ENCODE measurements at regions not wholly inside any gene's neighbourhood (a gene's known extent, or its start where the extent isn't known, plus 50 kb on each side); places are given as distances from the start of the nearest gene placed in this dataset.
"Not testable (repeated sequence)": the region's sequence is repeated elsewhere in the genome, so short reads cannot be mapped to it uniquely, and the experiment has no call there.

DNA sequence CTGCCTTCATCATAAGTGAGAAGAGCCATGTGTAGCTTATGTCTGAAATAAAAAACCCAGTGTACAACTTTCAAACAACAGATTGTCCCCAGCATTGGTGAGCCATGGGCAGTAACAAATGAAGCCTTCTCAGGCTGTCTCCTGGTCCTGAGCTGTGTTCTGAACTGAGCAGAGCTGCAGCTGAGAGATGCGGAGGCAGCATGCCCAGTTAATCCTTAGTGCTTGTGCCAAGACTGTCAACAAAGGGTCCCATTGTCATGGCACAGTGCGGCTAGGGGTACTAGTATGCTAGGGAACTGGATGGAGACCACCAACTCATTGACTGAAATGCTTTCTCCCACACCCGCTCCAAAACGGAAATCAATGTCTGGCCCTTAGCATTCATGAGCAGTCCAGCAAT is 154.3 kb downstream of the RMST start:
- DNase-seq = no peak

DNA sequence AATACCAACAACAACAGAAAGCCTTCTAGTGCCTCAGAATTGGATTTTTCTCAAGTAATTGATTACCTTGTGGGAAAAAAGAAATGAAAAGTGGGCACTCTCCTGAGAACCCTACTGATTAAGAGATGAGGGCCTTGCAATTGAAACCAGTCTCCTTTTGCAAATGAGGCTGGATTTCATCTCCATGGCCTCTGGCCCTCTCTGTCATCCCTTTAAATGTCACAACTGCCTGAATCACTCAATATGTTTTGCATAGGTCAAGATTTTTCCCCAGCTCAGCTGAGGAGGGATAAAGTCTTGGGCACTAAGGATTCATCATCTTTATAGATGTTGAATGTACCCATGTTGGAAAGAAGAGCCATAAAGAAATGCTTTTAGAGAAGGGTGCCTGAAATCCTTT is 166.4 kb downstream of the RMST start:
- no peak for DNase-seq

DNA sequence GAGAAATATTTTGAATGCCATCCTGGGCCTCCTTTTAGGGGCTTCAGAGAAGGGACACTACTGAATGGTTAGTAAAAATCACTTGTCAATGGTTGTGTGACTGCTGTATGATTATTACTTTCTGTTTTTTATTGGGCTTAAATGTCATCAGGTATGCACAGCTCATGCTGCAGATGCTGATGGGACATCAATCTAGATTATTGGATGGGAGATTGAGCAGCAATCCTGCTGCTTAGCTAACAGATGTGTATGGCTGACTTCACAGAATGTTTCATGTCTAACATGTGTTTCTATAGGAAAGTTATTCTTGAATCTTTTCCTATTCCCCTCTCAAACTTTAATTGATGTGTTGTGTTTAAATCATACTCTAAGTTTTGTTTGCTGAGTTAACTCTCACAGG is 166.8 kb downstream of the RMST start:
- DNase-seq = no peak

DNA sequence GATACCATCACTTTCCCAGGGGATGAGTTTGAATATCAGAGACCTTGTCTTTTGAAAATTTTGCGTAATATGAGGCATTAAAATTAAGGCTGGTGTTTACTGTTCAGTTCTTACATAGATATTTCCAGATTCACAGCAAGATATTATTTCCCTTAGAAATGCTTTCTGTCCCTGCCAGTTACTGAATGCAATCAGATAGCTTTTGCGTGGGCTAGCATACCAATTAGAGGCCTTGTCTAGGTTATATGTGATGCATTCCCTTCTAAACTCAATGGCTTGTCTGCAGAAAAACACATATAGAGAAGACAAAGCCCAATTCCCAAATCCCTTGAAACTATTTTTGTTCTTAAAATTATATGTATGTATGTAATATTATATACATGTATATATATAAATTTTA is 167.8 kb downstream of the RMST start:
- DNase-seq = no peak

DNA sequence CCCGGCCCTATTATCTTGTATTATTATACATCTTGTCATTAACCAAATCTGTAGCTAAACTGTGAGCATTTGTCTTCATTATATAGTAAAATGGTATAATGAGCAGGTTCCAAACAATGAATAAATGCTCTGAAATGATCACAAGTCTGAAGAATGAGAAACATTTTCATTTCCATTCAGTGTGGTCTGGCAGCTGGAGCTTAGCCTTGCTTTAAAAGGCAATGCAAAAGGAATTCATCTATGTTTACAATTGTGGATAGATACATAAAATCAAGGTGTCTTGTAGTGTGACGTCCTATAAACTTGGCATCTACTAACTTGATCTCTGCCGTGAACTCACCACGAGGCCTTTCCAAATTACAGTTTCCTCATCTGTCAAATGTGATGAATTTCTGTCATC is 168.3 kb downstream of the RMST start:
- no peak for DNase-seq

DNA sequence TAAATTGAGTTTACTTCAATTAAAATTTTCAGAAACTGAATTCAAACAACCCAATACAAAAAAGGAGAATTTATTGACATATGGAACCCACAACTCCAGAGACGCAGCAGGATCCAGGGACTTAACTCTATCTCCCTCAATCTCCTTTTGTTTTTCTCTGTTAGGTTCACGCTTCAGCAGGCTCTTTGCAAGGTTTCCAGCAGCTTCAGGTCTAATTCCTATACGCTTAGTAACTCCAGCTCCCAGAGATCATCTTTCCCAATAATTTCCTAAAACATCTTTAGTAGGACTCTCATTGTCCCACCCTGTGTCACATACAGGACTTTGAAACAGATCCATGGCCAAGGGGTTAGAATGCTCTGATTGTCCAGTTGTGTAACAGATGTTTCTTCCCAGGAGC is 175.2 kb downstream of the RMST start:
- no peak for DNase-seq

DNA sequence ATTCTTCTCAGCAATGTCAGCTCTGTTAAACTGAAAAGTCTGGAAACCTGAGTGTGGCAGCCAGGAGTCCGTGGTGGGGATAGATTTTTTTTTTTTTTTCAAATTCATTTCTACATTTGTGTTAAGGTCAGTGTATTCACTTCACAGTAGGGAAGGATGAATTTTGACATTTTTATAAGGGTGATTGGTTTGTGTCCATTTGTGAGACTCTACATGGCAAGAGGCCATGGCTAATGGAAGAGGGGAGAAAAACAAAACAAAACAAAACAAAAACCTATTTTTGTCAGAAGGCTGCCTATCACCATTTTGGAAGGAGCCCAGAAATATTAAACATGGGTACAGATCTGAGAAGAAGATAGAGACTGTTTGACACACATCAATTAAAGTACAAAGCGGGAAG is 176.1 kb downstream of the RMST start:
- no peak for DNase-seq

DNA sequence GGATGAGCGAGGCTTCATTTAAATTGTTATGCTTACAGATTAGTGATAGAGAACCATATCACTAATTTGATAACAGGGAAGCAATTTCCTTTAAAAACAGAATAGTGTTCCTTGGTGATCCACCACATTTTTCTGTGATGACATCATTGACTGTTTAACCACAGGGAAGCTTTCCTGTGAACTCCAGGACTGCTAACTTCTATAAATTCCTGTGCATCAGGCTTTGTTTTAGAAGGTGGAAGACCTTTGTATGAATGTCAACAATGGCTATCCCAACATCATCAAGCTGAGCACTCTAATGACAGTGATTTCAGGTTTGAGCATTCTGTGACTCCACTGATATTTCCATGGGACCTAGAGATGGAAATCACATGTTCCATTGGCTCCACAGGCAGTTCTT is 177.1 kb downstream of the RMST start:
- no peak for DNase-seq

DNA sequence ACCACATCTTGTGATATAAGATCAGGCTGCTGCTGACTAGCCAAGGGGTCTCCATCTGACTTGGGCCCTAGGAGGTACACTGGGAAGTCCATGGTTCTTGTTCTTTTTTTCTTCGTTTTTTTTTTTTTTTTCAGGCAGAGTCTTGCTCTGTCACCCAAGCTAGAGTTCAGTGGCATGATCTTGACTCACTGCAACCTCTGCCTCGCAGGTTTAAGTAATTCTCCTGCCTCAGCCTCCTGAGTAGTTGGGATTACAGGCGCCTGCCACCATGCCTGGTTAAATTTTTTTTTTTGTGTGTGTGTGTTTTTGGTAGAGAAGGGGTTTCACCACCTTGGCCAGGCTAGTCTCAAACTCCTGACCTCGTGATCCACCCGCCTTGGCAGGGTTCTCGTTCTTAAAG is 178.2 kb downstream of the RMST start:
- DNase-seq = no peak

DNA sequence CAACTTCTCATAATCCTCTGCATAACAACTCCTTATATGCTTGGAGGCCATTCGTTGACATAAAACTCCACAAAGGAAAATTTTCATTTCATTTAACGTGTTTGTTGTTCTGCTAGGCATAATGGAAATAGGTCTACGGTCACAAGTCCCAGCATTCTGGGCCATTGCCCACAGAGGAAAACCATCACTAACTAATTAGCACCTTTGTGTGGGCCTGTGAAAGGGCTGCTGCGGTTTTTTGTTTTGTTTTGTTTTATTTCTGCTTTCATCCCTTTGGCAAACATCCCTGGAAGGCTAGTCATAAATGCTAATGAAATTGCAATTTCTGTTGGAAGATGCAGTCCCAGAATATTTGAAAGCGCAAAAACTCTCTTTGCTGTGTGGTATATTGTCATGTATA is 180.3 kb downstream of the RMST start:
- DNase-seq = no peak

DNA sequence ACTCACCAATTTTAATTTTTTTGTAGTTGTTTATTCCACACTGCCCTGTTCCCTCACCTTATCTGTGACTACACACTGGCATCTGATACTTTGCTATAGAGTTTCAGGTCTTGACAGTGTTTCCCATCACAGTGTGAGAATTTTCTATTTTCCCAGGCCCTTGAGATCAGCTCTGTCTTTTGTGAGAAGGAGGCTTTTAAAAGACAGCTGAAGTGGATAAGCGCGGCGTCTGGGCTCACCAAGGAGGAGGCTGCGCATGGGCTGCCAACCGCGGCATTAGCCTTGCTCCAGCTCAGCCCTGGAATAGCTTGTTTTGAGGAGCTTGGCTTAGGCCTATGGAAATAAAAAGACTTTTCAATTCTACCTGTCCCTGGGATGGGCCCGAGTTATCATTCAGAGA is 181.3 kb downstream of the RMST start:
- DNase-seq = no peak

DNA sequence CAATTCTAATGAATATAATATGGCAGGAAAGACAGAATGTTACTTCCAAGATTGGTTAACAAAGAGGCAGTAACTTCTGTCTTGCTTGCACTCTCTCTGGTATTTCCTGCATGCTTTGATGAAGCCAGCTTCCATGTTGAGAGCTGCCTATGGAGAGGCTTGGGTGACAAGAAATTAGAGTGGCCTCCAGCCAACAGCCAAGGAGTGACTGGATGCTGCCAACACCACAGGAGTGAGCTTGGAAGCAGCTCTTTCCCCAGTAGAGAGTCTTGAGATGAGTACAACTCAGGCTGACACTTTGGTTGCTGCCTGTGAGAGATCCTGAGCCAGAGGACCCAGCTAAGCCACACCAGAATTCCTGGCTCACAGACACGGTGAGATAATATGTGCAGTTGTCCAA is 183.1 kb downstream of the RMST start:
- DNase-seq = no peak

DNA sequence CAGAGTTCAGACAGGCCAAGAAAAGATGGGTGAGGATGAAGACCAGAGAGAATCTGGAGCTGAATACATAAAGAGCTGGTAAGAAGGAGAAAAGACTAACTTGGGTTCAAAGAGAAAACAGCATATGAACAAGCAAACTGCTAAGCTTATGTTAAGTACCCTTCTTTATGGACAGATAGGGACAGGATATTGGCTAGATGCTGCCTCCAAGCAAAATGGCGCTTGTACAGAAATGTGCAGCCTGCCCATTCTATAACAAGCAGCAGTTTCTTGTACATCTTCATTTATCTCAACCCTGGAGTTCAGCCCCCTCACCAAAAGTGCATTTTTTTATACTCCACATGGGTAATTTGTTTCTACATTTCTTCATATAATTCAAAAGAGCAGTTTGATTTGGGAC is 184.5 kb downstream of the RMST start:
- no peak for DNase-seq

DNA sequence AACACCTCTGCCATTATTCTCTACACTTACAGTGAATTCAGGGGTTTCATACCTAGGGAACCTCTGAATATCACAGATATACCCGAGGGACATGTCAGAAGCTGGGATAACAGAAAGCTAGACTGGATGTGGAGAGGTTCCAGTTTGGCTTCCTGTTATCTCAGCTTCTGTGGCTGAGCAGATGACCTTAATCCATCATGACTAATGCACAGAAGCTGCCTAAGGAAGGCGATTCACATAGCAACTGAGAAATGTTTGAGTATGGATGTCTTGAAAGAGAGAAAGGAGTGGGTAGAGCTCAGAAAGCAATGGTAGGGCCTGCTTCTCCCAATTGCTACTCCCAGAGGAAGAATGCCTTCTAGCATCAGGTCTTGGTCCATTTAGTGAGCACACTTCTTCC is 187.6 kb downstream of the RMST start:
- DNase-seq = no peak

DNA sequence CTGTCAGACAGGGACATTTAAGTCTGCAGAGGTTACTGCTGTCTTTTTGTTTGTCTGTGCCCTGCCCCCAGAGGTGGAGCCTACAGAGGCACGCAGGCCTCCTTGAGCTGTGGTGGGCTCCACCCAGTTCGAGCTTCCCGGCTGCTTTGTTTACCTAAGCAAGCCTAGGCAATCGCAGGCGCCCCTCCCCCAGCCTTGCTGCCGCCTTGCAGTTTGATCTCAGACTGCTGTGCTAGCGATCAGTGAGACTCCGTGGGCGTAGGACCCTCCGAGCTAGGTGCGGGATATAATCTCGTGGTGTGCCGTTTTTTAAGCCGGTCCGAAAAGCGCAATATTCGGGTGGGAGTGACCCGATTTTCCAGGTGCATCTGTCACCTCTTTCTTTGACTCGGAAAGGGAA is 193.9 kb downstream of the RMST start:
- not testable (repeated sequence) for DNase-seq

DNA sequence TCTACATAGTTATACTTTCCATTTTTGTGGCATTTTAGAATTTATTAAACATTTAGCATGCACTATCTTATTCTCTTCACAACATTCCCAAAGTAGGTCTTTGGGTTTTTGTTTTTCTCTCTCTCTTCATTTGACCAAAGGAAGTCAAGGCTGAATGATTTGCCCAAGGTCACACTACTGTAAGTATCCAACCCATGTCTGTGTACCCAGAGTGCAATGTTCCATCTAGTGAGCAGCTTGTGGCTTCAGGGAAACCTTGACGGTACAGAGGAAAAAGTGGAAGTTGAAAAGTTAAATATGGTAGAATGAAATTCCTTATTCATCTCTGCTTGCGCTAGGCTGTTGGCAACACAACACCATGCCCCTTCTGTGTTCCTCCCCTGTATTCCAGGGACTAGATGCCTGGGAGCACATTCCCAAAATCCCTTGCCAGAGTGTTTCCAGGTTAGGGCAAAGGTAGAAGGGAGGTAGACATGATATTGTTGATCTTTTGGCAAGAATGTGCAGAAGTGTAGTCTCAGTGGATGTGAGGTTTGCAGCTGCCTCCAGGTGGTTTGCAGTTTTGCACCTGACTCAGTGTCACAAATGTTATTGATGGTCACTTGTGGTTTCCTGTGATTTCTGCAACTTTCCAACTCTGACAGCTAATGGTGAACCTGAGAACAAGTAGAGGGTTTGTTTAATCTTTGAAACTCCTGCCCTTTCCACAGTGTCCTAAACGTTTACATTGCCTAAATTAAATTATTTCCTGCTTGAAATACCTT is 196.7 kb downstream of the RMST start:
- no peak for DNase-seq

DNA sequence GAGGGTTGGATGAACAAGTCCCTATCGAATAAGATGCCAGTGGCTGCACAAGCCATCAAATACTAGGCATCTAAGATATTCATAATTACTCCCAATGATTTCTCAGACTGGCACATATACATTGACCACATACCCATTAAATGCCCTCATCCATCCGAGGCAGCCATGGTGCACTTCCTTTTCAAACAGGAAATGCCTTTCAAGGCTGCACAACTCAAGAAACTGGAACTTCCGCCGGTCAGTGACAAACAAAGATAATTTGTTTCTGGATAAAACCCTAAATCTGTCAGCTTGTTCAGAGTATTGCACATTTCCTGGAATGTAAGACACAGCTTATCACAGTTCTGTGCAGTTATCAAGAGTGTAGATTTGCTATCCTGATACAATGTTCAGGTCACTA is 203.7 kb downstream of the RMST start:
- DNase-seq = no peak

DNA sequence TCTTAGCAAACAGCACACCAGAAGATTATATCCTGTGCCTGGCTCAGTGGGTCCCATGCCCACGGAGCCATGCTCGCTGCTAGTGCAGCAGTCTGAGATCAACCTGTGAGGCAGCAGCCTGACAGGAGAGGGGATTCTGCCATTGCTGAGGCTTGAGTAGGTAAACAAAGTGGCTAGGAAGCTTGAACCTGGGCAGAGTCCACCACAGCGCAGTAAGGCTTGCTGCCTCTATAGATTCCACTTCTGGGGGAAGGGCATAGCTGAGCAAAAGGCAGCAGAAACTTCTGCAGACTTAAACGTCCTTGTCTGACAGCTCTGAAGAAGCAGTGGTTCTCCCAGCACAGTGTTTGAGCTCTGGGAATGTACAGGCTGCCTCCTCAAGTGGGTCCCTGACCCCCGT is 210.3 kb downstream of the RMST start:
- no peak for DNase-seq

DNA sequence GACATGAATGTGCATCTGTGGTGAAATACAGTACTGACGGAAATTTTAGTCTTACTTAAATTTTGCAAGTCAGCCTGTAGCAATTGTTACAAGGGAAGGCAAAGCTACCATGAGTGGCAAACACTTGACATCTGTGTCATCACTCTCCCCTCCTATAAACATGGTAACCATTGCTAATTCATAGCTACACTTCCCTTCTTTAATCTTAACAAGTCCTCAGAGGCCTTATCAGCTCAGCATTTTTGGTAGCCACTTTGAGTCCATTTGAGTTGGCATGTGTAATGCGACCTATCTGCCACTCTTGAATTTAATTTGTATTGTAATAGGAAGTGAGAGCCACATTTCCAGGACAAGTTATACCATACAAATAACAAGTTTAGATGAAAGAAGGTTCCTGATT is 218.1 kb downstream of the RMST start:
- no peak for DNase-seq

DNA sequence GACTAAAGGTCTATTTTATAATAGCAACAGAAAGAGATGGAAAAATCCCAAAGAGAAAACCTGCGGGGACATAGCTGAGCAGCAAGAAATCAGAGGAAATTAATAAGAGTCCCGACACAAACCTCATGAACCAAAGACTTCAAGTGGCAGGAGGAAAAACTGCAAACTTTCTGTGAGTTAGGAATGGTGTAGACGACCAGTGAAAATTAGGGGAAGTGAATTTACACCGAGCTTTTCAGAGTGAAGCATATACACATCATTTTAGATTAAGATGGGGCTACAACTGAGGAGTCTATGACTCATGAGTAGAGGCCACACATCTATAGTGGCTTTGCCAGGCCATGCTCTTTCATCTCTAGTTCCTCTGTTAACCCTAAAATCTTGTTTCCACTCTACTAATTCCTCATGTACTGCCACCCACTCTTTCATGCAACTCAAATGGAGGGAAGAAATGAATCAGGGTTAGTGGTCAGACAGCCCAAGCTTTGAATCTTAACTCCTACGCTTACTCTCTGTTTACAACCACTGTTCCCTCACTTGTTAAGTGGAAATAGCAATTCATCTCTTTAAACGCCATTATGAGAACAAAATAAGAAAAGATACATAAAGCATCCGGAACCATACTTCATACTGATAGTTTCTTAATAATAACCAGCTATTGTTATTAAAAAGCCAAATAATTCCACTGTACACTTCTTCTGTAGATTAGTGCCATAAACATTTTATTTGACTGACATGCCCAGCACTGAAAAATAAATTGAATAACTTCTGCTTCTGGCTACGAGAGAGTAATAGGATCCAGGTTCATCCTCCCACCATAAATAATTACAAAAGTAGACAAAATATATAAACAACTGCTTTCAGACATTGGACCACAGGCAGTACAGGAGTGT is 219.3 kb downstream of the RMST start:
- DNase-seq = no peak

DNA sequence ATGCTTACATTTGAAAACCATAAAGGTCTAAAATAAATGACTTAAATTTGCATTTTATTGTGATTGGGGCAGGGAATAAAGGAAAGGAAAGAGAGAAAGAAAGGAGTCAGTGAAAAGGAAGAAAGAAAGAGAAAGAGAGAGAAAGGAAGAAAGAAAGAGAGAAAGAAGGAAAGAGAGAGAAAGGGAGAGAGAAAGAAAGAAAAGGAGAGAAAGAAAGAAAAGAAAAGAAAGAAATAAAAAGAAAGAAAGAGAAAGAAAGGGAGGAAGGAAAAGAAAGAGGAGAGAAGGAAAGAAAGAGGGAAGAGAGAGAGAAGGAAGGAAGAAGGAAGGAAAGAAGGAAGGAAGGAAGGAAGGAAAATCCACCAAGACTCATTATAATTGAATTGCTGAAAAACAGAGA is 222.8 kb downstream of the RMST start:
- DNase-seq = no peak

DNA sequence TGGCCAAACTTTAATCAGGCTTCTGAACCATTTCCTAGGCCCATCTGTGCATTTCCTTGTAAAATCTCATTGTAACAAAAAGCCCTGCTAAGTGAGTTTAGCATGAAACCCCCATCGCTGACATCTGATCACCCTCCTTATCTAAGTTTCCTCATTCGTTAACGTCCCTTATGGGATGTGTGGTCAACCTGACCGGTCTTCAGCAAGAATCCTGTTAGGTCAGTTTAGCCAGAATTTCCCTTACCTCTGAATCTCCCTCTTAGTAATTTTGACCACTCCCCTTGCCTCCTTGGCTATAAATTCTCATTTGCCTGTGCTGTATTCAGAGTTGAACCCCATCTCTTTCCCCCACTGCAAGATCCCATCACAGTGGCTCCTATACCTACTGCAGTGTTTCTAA is 239.3 kb downstream of the RMST start:
- no peak for DNase-seq

DNA sequence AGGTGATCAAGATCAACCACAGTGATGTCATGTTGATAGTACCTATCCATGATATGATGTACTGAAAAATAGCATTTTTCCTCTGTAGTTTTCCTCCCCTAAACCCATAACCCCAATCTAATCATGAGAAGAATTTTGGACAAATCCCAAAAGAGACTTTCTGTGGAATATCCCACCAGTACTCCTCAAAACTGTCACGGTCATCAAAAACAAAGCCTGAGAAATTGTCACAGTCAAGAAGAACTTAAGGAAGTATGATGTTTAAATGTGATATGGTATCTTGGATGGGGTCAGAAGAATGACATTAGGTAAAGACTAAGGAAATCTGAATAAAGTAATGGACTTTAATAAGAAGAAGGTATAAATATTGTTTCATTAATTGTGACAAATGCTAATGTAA is 248.8 kb downstream of the RMST start:
- DNase-seq = no peak

DNA sequence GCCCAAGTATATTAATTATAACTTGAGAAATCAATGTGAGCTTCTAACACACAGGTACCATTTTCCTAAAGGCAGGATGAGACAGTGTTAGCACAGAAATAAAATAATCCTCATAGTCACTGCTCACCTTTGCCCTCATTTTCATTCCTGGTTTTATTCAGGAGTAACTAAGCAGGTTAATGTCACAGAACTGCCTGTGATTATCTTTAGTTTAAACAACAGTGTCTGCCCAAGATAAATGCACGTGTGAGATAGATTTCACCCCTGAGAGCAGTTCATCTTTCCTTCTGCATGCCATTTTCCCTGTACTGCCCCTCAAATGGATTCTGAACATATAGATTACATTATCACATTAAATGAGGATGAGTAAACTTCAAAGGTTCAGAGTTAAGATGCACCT is 250.7 kb downstream of the RMST start:
- no peak for DNase-seq

DNA sequence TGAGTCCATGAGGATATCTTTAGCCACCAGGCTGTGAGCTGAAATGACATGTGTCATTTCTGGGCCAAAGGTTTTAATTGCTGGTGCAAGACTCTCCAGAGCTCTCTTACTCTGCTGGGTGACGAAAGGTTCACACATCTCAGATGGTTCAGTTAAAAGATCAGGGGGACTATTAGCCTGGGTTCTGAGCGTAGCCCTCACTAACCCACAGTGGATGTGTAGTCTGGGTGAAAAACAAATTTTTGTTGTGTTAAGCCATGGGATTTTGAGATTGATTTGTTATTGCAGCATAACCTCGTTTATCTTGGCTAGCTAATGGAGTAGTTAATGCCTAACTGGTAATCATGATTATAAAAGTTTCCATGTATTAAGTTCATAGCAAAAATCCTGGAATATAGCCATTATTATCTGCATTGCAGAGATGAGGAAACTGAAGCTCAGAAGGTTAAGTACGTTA is 251.5 kb downstream of the RMST start:
- no peak for DNase-seq

Measured in NCI-H1048 (cell line).